Fibroblast of the aortic adventitia (primary cell): ENCODE measurements at regions not wholly inside any gene's neighbourhood (a gene's known extent, or its start where the extent isn't known, plus 50 kb on each side); places are given as distances from the start of the nearest gene placed in this dataset.

Experiments used
- DNase-seq: peaks from one replicate; pipeline ENCODE4 v3.0.0-alpha.2; 2010; ENCODE audit warnings: low read depth
- H3K4me3 ChIP-seq: 2 replicates; pipeline ENCODE4 v1.5.1; 2011; ENCODE audit warnings: low read depth, mild to moderate bottlenecking, control low read depth, low read length, moderate library complexity
- TF ChIP-seq, protein P1 (sequence below): IDR thresholded peaks from 2 replicates; pipeline ENCODE4 v1.5.1; 2011; ENCODE audit warnings: mild to moderate bottlenecking, low read length, control low read depth, inconsistent platforms; ENCODE audit not compliant: insufficient read depth

DNA sequence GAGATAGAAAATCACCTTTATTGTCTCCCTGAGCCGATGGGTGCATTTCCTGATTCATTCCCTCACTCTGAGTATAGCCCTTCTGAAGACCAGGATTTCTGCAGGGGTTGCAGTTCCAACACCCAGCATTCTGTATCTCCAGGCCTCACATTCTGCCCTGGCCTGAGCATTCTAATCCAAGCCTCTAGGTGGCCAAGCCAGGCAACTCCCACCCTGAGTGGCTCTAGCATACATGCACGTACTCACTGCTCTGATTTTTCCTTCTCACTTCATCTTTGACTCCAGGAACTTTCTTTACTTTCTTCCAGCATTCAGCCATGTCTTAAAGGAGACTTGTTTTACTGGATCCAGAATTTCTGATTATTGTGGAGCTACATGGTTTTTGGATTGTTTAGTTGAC lies 100.7 kb upstream of the STK39 start:
- peak; percentile 22 for DNase-seq
- TF ChIP-seq, protein P1, sequence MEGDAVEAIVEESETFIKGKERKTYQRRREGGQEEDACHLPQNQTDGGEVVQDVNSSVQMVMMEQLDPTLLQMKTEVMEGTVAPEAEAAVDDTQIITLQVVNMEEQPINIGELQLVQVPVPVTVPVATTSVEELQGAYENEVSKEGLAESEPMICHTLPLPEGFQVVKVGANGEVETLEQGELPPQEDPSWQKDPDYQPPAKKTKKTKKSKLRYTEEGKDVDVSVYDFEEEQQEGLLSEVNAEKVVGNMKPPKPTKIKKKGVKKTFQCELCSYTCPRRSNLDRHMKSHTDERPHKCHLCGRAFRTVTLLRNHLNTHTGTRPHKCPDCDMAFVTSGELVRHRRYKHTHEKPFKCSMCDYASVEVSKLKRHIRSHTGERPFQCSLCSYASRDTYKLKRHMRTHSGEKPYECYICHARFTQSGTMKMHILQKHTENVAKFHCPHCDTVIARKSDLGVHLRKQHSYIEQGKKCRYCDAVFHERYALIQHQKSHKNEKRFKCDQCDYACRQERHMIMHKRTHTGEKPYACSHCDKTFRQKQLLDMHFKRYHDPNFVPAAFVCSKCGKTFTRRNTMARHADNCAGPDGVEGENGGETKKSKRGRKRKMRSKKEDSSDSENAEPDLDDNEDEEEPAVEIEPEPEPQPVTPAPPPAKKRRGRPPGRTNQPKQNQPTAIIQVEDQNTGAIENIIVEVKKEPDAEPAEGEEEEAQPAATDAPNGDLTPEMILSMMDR, result peak; percentile 62
- H3K4me3 ChIP-seq, result no peak overlapping the region

DNA sequence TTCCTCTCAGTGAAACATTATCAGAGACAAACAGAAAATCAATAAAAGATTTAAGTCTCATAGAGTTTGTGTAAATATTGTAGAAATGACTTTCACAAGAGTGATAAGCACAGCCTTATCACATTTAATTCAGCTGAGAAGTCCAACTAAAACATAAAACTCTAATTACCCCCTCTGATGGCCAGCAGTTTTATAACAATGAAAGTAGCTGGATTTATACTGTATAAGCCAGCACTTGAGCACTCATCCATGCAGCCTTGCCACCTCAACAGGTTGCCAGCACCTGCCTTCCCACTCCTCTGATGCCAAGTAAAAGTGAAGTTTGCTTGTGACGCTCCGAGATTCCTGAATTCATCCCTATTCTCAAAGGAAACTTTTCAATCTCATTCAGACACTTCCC lies 103.0 kb upstream of the STK39 start:
- TF ChIP-seq, protein P1, result no peak
- peak; percentile 7 for DNase-seq
- H3K4me3 ChIP-seq, result no peak overlapping the region

DNA sequence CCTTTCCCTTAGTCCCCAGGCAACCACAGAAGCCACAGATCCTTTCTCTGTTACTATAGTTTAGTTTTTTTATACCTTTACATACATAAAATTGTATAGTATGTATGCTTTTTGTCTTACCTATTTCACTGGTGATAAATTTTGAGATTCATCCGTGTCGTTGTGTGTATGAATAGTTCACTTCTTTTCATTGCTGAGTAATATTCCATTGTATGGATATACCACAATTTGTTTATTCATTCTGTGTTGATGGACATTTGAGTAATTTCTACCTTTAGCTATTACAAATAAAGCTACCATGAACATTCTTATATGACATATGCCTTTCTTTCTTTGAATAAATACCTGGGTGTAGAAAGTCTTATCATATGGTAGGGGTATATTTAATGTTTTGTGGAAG lies 102.8 kb upstream of the CERS6 start:
- TF ChIP-seq, protein P1, result no peak
- no peak overlapping the region for H3K4me3 ChIP-seq
- DNase-seq, result no peak

DNA sequence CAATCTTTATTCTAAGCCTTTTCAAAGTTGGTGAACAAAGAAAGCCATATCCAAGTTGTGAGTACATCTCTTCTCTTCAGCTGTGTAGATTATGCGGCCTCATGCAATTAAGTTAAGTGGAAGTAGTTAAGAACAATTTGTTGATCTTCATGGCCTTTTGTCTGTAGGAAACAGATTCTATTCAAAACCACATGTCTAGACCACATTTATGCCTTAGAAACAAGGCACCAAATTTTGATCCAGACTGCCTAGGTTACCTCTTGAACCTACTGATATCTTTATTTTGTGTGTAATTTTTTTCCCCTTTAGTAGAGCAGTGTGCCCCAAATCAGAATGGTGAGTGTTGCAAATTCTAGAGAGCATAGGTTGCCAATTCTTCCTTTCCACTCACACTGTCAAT lies 101.6 kb upstream of the CERS6 start:
- no peak overlapping the region for H3K4me3 ChIP-seq
- TF ChIP-seq, protein P1, result no peak

DNA sequence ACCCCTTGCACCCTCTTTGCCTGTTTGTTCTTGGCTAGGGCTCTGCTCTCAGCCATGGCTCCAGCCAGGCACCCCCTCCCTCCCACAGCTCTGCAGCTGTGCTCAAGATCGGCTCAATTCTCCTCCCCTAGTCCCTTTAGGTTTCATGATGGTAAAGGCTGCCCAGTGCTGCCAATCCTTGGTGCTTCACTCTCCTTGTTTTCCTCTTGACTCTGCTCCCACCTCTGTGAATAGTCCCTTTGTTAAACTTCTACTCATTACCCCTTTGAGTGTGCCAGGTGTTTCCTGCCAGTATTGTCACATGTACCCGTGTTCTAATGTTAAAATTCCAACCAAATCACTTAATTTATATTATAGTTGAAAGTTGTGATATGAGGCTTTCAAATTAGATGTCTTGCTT lies 101.0 kb upstream of the CERS6 start:
- no peak overlapping the region for H3K4me3 ChIP-seq
- DNase-seq, result no peak
- TF ChIP-seq, protein P1, result no peak

More for the DNA sequence above, 101.6 kb upstream of the CERS6 start:
- no peak for DNase-seq

DNA sequence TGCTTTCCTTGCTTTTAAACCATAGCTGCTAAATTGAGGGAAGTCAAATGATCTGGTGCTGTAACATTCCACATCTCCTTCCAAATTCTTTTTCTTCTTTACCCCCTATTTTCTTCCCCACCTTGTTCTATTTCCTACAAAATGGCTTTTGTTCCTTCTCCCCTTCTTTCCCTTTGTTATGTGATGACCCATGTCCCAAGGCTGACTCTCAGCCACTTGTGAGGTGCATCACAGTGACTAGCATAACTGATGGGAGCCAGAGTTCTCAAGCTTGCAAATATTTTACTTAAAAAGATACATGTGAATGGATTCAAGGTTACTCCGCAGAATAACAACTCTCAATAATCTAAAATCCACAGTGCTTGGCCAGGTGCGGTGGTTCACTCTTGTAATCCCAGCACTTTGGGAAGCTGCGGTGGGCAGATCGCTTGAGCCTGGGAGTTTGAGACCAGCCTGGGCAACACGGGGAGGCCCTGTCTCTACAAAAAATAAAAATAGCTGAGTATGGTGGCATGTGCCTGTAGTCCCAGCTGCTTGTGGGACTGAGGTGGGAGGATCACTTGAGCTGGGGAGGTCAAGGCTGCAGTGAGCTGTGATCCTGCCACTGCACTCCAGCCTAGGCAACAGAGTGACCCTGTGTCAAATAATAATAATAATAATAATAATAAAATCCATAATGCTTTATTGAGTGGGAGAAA lies 100.1 kb upstream of the CERS6 start:
- no peak for DNase-seq
- no peak overlapping the region for H3K4me3 ChIP-seq
- TF ChIP-seq, protein P1, result no peak

DNA sequence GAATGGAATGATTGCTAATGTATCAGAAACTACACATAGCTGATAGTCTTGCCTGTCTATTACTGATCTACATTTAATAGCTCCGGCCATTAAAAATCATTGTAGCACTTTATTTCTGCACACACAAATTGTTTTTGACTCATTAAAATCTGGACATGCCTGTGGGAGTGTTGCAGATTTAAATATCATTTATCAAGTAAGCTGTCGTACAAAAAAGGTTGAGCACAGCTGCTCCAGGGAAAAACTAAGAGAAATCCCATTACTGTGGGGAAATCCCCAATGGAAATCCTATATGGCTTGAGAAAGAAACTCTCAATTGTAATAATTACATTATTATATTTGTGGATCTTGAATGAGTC lies 99.6 kb upstream of the CERS6 start:
- no peak for DNase-seq
- TF ChIP-seq, protein P1, result no peak
- H3K4me3 ChIP-seq, result no peak overlapping the region
